Vagina (tissue), 2 donors: ENCODE measurements at regions not wholly inside any gene's neighbourhood (a gene's known extent, or its start where the extent isn't known, plus 50 kb on each side); places are given as distances from the start of the nearest gene placed in this dataset.

ENCODE experiments used
- DNase-seq, 2 donors: peaks; one replicate each; pipeline ENCODE4 v3.0.0-alpha.2; 2017; ENCODE audit errors: extremely low spot score in 2 of 2
- H3K27ac ChIP-seq: fragments of 200-600 bp; sonication (generic); one replicate; pipeline ENCODE4 v1.5.1; 2019
- H3K27me3 ChIP-seq: fragments of 200-600 bp; sonication (generic); one replicate; pipeline ENCODE4 v1.5.1; 2019
- H3K36me3 ChIP-seq, 2 donors: fragments of 200-600 bp; sonication (generic); one replicate each; pipeline ENCODE4 v1.5.1; 2017 to 2019
- H3K4me1 ChIP-seq: fragments of 200-600 bp; sonication (generic); one replicate; pipeline ENCODE4 v1.5.1; 2019
- H3K4me3 ChIP-seq, 2 donors: fragments of 200-600 bp; sonication (generic); 1 replicate in 1 of 2; 2 replicates in 1 of 2; pipeline ENCODE4 v1.5.1; 2016 to 2019
- H3K9me3 ChIP-seq: fragments of 200-600 bp; sonication (generic); one replicate; pipeline ENCODE4 v1.5.1; 2019
- POLR2A ChIP-seq, 2 donors: fragments of 450-650 bp; IDR thresholded peaks; one replicate each; pipeline ENCODE4 v1.6.1; 2017; ENCODE audit warnings: antibody characterized with exemption in 2 of 2, mild to moderate bottlenecking in 2 of 2, moderate library complexity in 2 of 2
- POLR2AphosphoS5 ChIP-seq, 2 donors: sonication (generic); formaldehyde crosslinking; IDR thresholded peaks; one replicate each; pipeline ENCODE4 v1.9.0; 2017; ENCODE audit warnings: antibody characterized with exemption in 2 of 2, mild to moderate bottlenecking in 2 of 2, low read depth in 1 of 2; ENCODE audit not compliant: insufficient read depth in 1 of 2
- intact Hi-C: fragments of 100-400 bp; cut with DNase I; formaldehyde crosslinking; loops from one replicate; pipeline ENCODE4 v1.15.1; 2023
- TF ChIP-seq, protein P1 (sequence below), 3 experiments: fragments of 450-650 bp in 2 of 3; fragments of 200-600 bp in 1 of 3; sonication (generic) in 1 of 3; IDR thresholded peaks; one replicate each; pipeline ENCODE4 v1.5.1; 2017 to 2019; ENCODE audit warnings: antibody characterized with exemption in 3 of 3, mild to moderate bottlenecking in 2 of 3, moderate library complexity in 2 of 3

DNA sequence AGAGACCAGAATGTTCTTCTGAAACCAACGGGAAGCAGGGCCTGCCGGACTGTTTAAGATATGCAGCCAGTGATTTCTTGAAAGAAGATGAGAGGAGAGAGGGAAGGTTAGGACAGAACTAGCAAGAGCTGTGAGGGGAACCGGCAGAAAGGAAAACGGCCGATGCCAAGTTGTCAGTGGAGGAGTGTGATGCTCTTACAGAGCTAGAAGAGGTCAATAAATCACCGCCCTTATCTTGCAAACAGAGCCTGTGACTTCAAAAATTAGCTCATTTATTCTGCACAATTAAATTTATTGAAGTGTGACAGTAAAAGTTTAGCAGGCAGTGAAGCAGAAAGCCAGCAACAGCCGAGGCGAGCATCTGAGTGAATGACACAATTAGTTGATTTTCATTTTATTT lies 509.5 kb upstream of the ID4 start:
- Histone ChIP-seq H3K4me1 (peaks cover 22% of the 10 kb centered on the region), H3K9me3 (no peaks in the 10 kb centered on the region), H3K27me3 (no peaks in the 10 kb centered on the region), H3K4me3 (no peak overlapping the region), H3K27ac (no peak overlapping the region), H3K36me3 (no peaks in the 10 kb centered on the region)
- no peak for DNase-seq
- TF ChIP-seq, protein P1, sequence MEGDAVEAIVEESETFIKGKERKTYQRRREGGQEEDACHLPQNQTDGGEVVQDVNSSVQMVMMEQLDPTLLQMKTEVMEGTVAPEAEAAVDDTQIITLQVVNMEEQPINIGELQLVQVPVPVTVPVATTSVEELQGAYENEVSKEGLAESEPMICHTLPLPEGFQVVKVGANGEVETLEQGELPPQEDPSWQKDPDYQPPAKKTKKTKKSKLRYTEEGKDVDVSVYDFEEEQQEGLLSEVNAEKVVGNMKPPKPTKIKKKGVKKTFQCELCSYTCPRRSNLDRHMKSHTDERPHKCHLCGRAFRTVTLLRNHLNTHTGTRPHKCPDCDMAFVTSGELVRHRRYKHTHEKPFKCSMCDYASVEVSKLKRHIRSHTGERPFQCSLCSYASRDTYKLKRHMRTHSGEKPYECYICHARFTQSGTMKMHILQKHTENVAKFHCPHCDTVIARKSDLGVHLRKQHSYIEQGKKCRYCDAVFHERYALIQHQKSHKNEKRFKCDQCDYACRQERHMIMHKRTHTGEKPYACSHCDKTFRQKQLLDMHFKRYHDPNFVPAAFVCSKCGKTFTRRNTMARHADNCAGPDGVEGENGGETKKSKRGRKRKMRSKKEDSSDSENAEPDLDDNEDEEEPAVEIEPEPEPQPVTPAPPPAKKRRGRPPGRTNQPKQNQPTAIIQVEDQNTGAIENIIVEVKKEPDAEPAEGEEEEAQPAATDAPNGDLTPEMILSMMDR (IDR thresholded peaks at IDR 0.05): no peak
- TF ChIP-seq POLR2AphosphoS5 (IDR thresholded peaks at IDR 0.05; ENCODE audit: insufficient read depth in 1 of 2, low read depth in 1 of 2): no peak
- intact Hi-C loops: no loop called here

DNA sequence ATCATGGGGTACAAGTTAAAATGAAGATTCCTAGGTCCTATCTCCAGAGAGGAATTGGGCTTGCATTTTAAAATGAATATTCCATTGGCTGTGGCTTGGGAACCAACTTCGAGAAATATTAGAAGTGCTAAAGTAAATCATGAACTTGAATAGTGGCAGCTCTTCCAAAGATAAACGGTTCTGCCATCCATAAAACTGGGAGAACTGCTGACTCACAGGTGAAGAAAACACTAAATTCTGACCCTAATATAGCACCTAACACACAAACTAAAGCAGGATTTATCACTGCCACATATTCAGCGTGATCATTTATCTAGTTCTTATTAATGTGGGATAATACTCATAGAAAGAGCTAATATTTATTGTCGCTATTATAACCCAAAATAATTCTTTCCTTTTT lies 508.1 kb upstream of the ID4 start:
- peaks cover 22% of the 10 kb centered on the region for H3K4me1 ChIP-seq
- intact Hi-C loops: no loop called here
- H3K27ac ChIP-seq: no peak overlapping the region
- TF ChIP-seq, protein P1 (IDR thresholded peaks at IDR 0.05): no peak
- TF ChIP-seq POLR2A (IDR thresholded peaks at IDR 0.05) (no peak), POLR2AphosphoS5 (IDR thresholded peaks at IDR 0.05; ENCODE audit: insufficient read depth in 1 of 2, low read depth in 1 of 2) (no peak)
- DNase-seq: no peak
- H3K4me3 ChIP-seq: no peak overlapping the region
- H3K9me3 ChIP-seq: no peaks in the 10 kb centered on the region
- H3K27me3 ChIP-seq: no peaks in the 10 kb centered on the region
- no peaks in the 10 kb centered on the region for H3K36me3 ChIP-seq

DNA sequence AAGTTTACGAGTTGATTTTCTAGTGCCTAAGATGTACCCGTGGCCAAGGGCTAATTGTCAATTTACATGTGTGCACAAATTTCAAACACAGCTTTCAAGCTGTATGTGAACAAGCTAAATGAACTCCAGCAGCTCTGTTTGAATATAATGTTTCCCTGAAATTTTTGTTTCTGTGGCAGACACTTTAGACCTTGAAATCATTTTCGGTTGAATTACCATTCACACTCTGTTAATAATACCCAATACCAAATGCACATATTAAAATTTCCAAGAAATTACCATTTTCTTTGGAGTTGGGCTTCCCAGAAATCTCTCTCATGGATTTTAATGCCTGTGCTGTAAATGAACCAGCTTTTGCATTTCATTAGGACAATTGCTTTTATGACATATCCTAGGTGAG lies 506.1 kb upstream of the ID4 start:
- intact Hi-C loops: no loop called here
- H3K27me3 ChIP-seq: no peaks in the 10 kb centered on the region
- no peak for DNase-seq
- no peaks in the 10 kb centered on the region for H3K36me3 ChIP-seq
- TF ChIP-seq POLR2AphosphoS5 (IDR thresholded peaks at IDR 0.05; ENCODE audit: insufficient read depth in 1 of 2, low read depth in 1 of 2) (no peak), POLR2A (IDR thresholded peaks at IDR 0.05) (no peak)
- TF ChIP-seq, protein P1 (IDR thresholded peaks at IDR 0.05): no peak
- no peak overlapping the region for H3K27ac ChIP-seq
- H3K4me3 ChIP-seq: no peak overlapping the region
- H3K9me3 ChIP-seq: no peaks in the 10 kb centered on the region
- H3K4me1 ChIP-seq: peaks cover 4% of the 10 kb centered on the region

DNA sequence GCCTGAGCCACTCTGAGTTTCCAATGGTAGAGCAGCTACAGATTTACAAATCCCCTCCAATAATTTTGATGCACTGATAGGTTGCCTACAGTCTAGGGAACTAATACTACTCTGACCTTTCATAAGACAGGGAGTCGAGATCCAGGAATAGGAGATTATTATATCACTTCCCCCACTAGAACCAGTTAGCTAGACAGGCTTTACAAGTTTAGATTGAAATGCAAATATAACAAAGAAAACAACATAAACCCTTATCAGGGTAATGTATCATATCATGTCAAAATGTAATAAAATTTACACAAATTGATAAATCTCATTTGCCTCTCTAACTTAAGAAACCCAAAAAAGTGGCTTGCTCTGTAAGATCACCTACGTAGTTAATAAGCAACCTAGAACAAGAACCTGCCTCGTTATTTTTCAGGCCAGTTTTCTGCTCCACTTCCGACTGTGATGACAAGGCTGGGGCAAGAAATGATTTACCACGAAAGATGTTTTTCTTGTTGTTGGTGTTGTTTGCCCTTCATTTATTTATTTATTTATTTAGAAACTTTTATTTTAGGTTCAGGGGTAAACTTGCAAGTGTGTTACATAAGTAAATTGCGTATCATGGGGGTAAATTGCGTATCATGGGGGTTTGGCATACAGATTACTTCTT lies 504.2 kb upstream of the ID4 start:
- H3K9me3 ChIP-seq: no peaks in the 10 kb centered on the region
- intact Hi-C loops: no loop called here
- no peak overlapping the region for H3K27ac ChIP-seq
- H3K4me1 ChIP-seq: no peaks in the 10 kb centered on the region
- no peak for DNase-seq
- H3K27me3 ChIP-seq: no peaks in the 10 kb centered on the region
- no peak overlapping the region for H3K4me3 ChIP-seq
- TF ChIP-seq, protein P1 (IDR thresholded peaks at IDR 0.05): no peak
- TF ChIP-seq POLR2AphosphoS5 (IDR thresholded peaks at IDR 0.05; ENCODE audit: insufficient read depth in 1 of 2, low read depth in 1 of 2) (no peak), POLR2A (IDR thresholded peaks at IDR 0.05) (no peak)
- H3K36me3 ChIP-seq: no peaks in the 10 kb centered on the region

DNA sequence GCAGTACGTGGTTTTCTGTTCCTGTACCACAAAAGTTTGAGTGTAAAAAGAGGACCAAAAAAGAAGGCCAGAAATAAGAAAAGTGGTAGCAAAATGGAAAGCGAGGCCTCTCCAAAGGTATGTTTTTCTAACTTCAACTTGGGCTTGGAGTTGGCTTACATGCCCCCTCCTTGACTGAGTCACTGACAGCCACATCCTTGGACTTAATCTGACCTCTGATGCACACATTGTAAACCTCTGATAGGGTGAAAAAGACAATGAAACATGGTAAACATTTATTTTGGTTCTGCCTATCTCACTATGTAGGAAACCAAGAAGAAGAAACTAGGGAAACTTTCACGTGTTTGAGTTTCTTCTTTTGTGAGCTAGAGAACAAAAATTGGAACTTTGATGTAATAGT lies 503.2 kb upstream of the ID4 start:
- H3K36me3 ChIP-seq: no peaks in the 10 kb centered on the region
- DNase-seq: no peak
- H3K27me3 ChIP-seq: no peaks in the 10 kb centered on the region
- H3K9me3 ChIP-seq: no peaks in the 10 kb centered on the region
- H3K4me3 ChIP-seq: no peak overlapping the region
- no peak overlapping the region for H3K27ac ChIP-seq
- TF ChIP-seq POLR2A (IDR thresholded peaks at IDR 0.05) (no peak), POLR2AphosphoS5 (IDR thresholded peaks at IDR 0.05; ENCODE audit: insufficient read depth in 1 of 2, low read depth in 1 of 2) (no peak)
- TF ChIP-seq, protein P1 (IDR thresholded peaks at IDR 0.05): no peak
- intact Hi-C loops: no loop called here
- no peaks in the 10 kb centered on the region for H3K4me1 ChIP-seq
